Central memory CD8-positive, alpha-beta T cell (primary cell): ENCODE measurements at regions not wholly inside any gene's neighbourhood (a gene's known extent, or its start where the extent isn't known, plus 50 kb on each side); places are given as distances from the start of the nearest gene placed in this dataset.
"Not testable (repeated sequence)": the region's sequence is repeated elsewhere in the genome, so short reads cannot be mapped to it uniquely, and the experiment has no call there.

Experiments
- ATAC-seq: fragments of 150-1000 bp; cut with Tn5 transposase; replicated peaks from 2 replicates; pipeline ENCODE4 v1.10.0; 2022; ENCODE audit warnings: mild to moderate bottlenecking, moderate FRiP score, moderate number of reproducible peaks; ENCODE audit not compliant: poor library complexity, severe bottlenecking; ENCODE audit errors: extremely low read depth
- DNase-seq, 2 donors: peaks; one replicate each; pipeline ENCODE4 v3.0.0; 2021; ENCODE audit warnings: low spot score in 2 of 2
- H3K27ac Mint-ChIP-seq: one replicate; pipeline ENCODE4 v1.8.0; 2022; ENCODE audit warnings: low read depth, mild to moderate bottlenecking, moderate library complexity, mixed read lengths
- H3K27me3 Mint-ChIP-seq: one replicate; pipeline ENCODE4 v1.8.0; 2022; ENCODE audit warnings: mixed read lengths
- H3K36me3 Mint-ChIP-seq: one replicate; pipeline ENCODE4 v1.8.0; 2022; ENCODE audit warnings: mild to moderate bottlenecking, moderate library complexity, mixed read lengths; ENCODE audit not compliant: insufficient read depth
- H3K4me1 Mint-ChIP-seq: one replicate; pipeline ENCODE4 v1.8.0; 2022; ENCODE audit warnings: mixed read lengths
- H3K4me3 Mint-ChIP-seq: one replicate; pipeline ENCODE4 v1.8.0; 2022; ENCODE audit warnings: mild to moderate bottlenecking, moderate library complexity, mixed read lengths
- H3K9me3 Mint-ChIP-seq: one replicate; pipeline ENCODE4 v1.8.0; 2022; ENCODE audit warnings: mixed read lengths

- Mint-ChIP-seq H3K4me3 (no peak overlapping the region), H3K36me3 (peaks cover 2% of the 10 kb centered on the region), H3K9me3 (no peaks in the 10 kb centered on the region), H3K27me3 (peaks cover 9% of the 10 kb centered on the region), H3K4me1 (no peaks in the 10 kb centered on the region), H3K27ac (no peak overlapping the region)
- DNase-seq (no peak), ATAC-seq (no peak)
Observed at GRCh38 chr17:13812350-13812749, 210.6 kb upstream of the HS3ST3A1 start.

GRCh38 chr17:13813347-13814240 is 211.9 kb upstream of the HS3ST3A1 start:
- H3K27me3 Mint-ChIP-seq: peaks cover 9% of the 10 kb centered on the region
- DNase-seq: no peak
- ATAC-seq: no peak
- no peak overlapping the region for H3K4me3 Mint-ChIP-seq
- no peaks in the 10 kb centered on the region for H3K4me1 Mint-ChIP-seq
- peaks cover 2% of the 10 kb centered on the region for H3K36me3 Mint-ChIP-seq
- no peaks in the 10 kb centered on the region for H3K9me3 Mint-ChIP-seq
- H3K27ac Mint-ChIP-seq: no peak overlapping the region

- no peak overlapping the region for H3K4me3 Mint-ChIP-seq
- no peaks in the 10 kb centered on the region for H3K9me3 Mint-ChIP-seq
- ATAC-seq (no peak), DNase-seq (no peak)
- H3K36me3 Mint-ChIP-seq: no peaks in the 10 kb centered on the region
- H3K4me1 Mint-ChIP-seq: no peaks in the 10 kb centered on the region
- H3K27me3 Mint-ChIP-seq: no peaks in the 10 kb centered on the region
- no peak overlapping the region for H3K27ac Mint-ChIP-seq
Observed at GRCh38 chr17:13822700-13823099, 221.0 kb upstream of the HS3ST3A1 start.

- H3K36me3 Mint-ChIP-seq: no peaks in the 10 kb centered on the region
- no peak overlapping the region for H3K4me3 Mint-ChIP-seq
- H3K27me3 Mint-ChIP-seq: no peaks in the 10 kb centered on the region
- no peak for ATAC-seq
- H3K9me3 Mint-ChIP-seq: no peaks in the 10 kb centered on the region
- H3K27ac Mint-ChIP-seq: no peak overlapping the region
- DNase-seq: no peak
- no peaks in the 10 kb centered on the region for H3K4me1 Mint-ChIP-seq
Observed at GRCh38 chr17:13825526-13826040, 223.9 kb upstream of the HS3ST3A1 start.

GRCh38 chr17:13827118-13827517 is 225.4 kb upstream of the HS3ST3A1 start:
- H3K4me3 Mint-ChIP-seq: no peak overlapping the region
- ATAC-seq: no peak
- no peak overlapping the region for H3K27ac Mint-ChIP-seq
- no peaks in the 10 kb centered on the region for H3K36me3 Mint-ChIP-seq
- H3K9me3 Mint-ChIP-seq: no peaks in the 10 kb centered on the region
- no peaks in the 10 kb centered on the region for H3K27me3 Mint-ChIP-seq
- DNase-seq: no peak
- H3K4me1 Mint-ChIP-seq: no peaks in the 10 kb centered on the region

- no peak overlapping the region for H3K4me3 Mint-ChIP-seq
- H3K27me3 Mint-ChIP-seq: no peaks in the 10 kb centered on the region
- peaks cover 2% of the 10 kb centered on the region for H3K36me3 Mint-ChIP-seq
- H3K4me1 Mint-ChIP-seq: no peaks in the 10 kb centered on the region
- DNase-seq (no peak), ATAC-seq (no peak)
- no peak overlapping the region for H3K27ac Mint-ChIP-seq
- no peaks in the 10 kb centered on the region for H3K9me3 Mint-ChIP-seq
Observed at GRCh38 chr17:13833921-13834320, 232.2 kb upstream of the HS3ST3A1 start.

GRCh38 chr17:13835151-13835550 is 233.4 kb upstream of the HS3ST3A1 start:
- no peak for DNase-seq
- H3K27me3 Mint-ChIP-seq: no peaks in the 10 kb centered on the region

GRCh38 chr17:13837417-13837816 is 231.9 kb upstream of the COX10 start:
- H3K36me3 Mint-ChIP-seq: peaks cover 2% of the 10 kb centered on the region
- H3K4me3 Mint-ChIP-seq: no peak overlapping the region
- H3K27me3 Mint-ChIP-seq: no peaks in the 10 kb centered on the region
- H3K9me3 Mint-ChIP-seq: no peaks in the 10 kb centered on the region
- no peak for DNase-seq
- no peak for ATAC-seq
- no peaks in the 10 kb centered on the region for H3K4me1 Mint-ChIP-seq
- no peak overlapping the region for H3K27ac Mint-ChIP-seq

More at GRCh38 chr17:13835151-13835550, 233.4 kb upstream of the HS3ST3A1 start:
- H3K27ac Mint-ChIP-seq: no peak overlapping the region
- H3K4me3 Mint-ChIP-seq: no peak overlapping the region
- no peaks in the 10 kb centered on the region for H3K9me3 Mint-ChIP-seq
- no peak for ATAC-seq
- H3K36me3 Mint-ChIP-seq: peaks cover 2% of the 10 kb centered on the region
- no peaks in the 10 kb centered on the region for H3K4me1 Mint-ChIP-seq

- DNase-seq (no peak), ATAC-seq (no peak)
- H3K4me3 Mint-ChIP-seq: no peak overlapping the region
- H3K27me3 Mint-ChIP-seq: no peaks in the 10 kb centered on the region
- no peaks in the 10 kb centered on the region for H3K9me3 Mint-ChIP-seq
- H3K36me3 Mint-ChIP-seq: peaks cover 2% of the 10 kb centered on the region
- no peaks in the 10 kb centered on the region for H3K4me1 Mint-ChIP-seq
- no peak overlapping the region for H3K27ac Mint-ChIP-seq
Observed at GRCh38 chr17:13840254-13840653, 229.1 kb upstream of the COX10 start.

- Mint-ChIP-seq H3K4me3 (no peak overlapping the region), H3K9me3 (no peaks in the 10 kb centered on the region), H3K36me3 (no peaks in the 10 kb centered on the region), H3K27me3 (no peaks in the 10 kb centered on the region), H3K27ac (no peak overlapping the region), H3K4me1 (no peaks in the 10 kb centered on the region)
- no peak for DNase-seq
- no peak for ATAC-seq
Observed at GRCh38 chr17:13843862-13844635, 225.3 kb upstream of the COX10 start.

- H3K9me3 Mint-ChIP-seq: peaks cover 5% of the 10 kb centered on the region
- no peak overlapping the region for H3K4me3 Mint-ChIP-seq
- ATAC-seq: no peak
- no peak overlapping the region for H3K27ac Mint-ChIP-seq
- no peak for DNase-seq
- peaks cover 17% of the 10 kb centered on the region for H3K27me3 Mint-ChIP-seq
- no peaks in the 10 kb centered on the region for H3K36me3 Mint-ChIP-seq
- no peaks in the 10 kb centered on the region for H3K4me1 Mint-ChIP-seq
Observed at GRCh38 chr17:13851889-13852288, 217.4 kb upstream of the COX10 start.

- H3K4me1 Mint-ChIP-seq, H3K27ac Mint-ChIP-seq, H3K36me3 Mint-ChIP-seq, ATAC-seq, DNase-seq, H3K4me3 Mint-ChIP-seq: not testable (repeated sequence)
- Mint-ChIP-seq H3K9me3 (peaks cover 11% of the 10 kb centered on the region), H3K27me3 (peaks cover 17% of the 10 kb centered on the region)
Observed at GRCh38 chr17:13855730-13856129, 213.6 kb upstream of the COX10 start.

- H3K36me3 Mint-ChIP-seq: no peaks in the 10 kb centered on the region
- peaks cover 6% of the 10 kb centered on the region for H3K9me3 Mint-ChIP-seq
- DNase-seq (no peak), ATAC-seq (no peak)
- no peak overlapping the region for H3K4me3 Mint-ChIP-seq
- no peaks in the 10 kb centered on the region for H3K27me3 Mint-ChIP-seq
- H3K4me1 Mint-ChIP-seq: no peaks in the 10 kb centered on the region
- no peak overlapping the region for H3K27ac Mint-ChIP-seq
Observed at GRCh38 chr17:13862346-13862745, 207.0 kb upstream of the COX10 start.
